Mucosa of gallbladder (tissue), 1 donor: ENCODE measurements at regions not wholly inside any gene's neighbourhood (a gene's known extent, or its start where the extent isn't known, plus 50 kb on each side); places are given as distances from the start of the nearest gene placed in this dataset.

Experiments
- DNase-seq: peaks from one replicate; pipeline ENCODE4 v3.0.0-alpha.2; 2020; ENCODE audit warnings: low spot score
- donor health status: DM: no; HTN: no; CAD: no.

GRCh38 chr6:134739299-134740026 is 210.4 kb downstream of the ALDH8A1 start:
- no peak for DNase-seq

GRCh38 chr6:134738211-134738885 is 211.6 kb downstream of the ALDH8A1 start:
- DNase-seq = no peak

- DNase-seq = no peak
Measured at GRCh38 chr6:134735461-134735860, 214.4 kb downstream of the ALDH8A1 start.

- no peak for DNase-seq
Measured at GRCh38 chr6:134734312-134734869, 215.5 kb downstream of the ALDH8A1 start.

- DNase-seq = no peak
Measured at GRCh38 chr6:134733801-134734200, 216.1 kb downstream of the ALDH8A1 start.

GRCh38 chr6:134732763-134733162 is 217.1 kb downstream of the ALDH8A1 start:
- no peak for DNase-seq

- DNase-seq = no peak
Measured at GRCh38 chr6:134731615-134732014, 218.3 kb downstream of the ALDH8A1 start.

GRCh38 chr6:134730013-134730412 is 219.9 kb downstream of the ALDH8A1 start:
- no peak for DNase-seq

- DNase-seq = no peak
Measured at GRCh38 chr6:134729561-134729960, 220.3 kb downstream of the ALDH8A1 start.

- no peak for DNase-seq
Measured at GRCh38 chr6:134727081-134727480, 222.8 kb downstream of the ALDH8A1 start.

- no peak for DNase-seq
Measured at GRCh38 chr6:134725590-134725989, 224.3 kb downstream of the ALDH8A1 start.

GRCh38 chr6:134724771-134725340 is 225.0 kb downstream of the ALDH8A1 start:
- DNase-seq = peak; percentile 32

- no peak for DNase-seq
Measured at GRCh38 chr6:134723081-134723871, 226.6 kb downstream of the ALDH8A1 start.

GRCh38 chr6:134722200-134722870 is 227.6 kb downstream of the ALDH8A1 start:
- DNase-seq = no peak

- no peak for DNase-seq
Measured at GRCh38 chr6:134721060-134721405, 228.9 kb downstream of the ALDH8A1 start.

- DNase-seq = no peak
Measured at GRCh38 chr6:134720353-134721059, 229.4 kb downstream of the ALDH8A1 start.

- DNase-seq = no peak
Measured at GRCh38 chr6:134719911-134720310, 230.0 kb downstream of the ALDH8A1 start.

- no peak for DNase-seq
Measured at GRCh38 chr6:134719286-134719685, 230.6 kb downstream of the ALDH8A1 start.

GRCh38 chr6:134714679-134715078 is 235.2 kb downstream of the ALDH8A1 start:
- peak; percentile 90 for DNase-seq

- DNase-seq = no peak
Measured at GRCh38 chr6:134714113-134714512, 235.8 kb downstream of the ALDH8A1 start.

- no peak for DNase-seq
Measured at GRCh38 chr6:134712311-134712710, 237.6 kb downstream of the ALDH8A1 start.
